OCI-LY3 (cell line): ENCODE measurements at regions not wholly inside any gene's neighbourhood (a gene's known extent, or its start where the extent isn't known, plus 50 kb on each side); places are given as distances from the start of the nearest gene placed in this dataset.

Source experiments
- H2AFZ ChIP-seq: fragments of 200-600, 300-600 bp; shearing (Covaris generic); 2 replicates; pipeline ENCODE4 v1.6.0; 2014; ENCODE audit warnings: antibody characterized with exemption, low read depth, low read length
- H3K27ac ChIP-seq: fragments of 200-600, 300-600 bp; sonication (generic); 2 replicates; pipeline ENCODE4 v1.5.1; 2014; ENCODE audit warnings: mild to moderate bottlenecking, low read length, moderate library complexity, mixed read lengths
- H3K27me3 ChIP-seq: fragments of 200-600, 300-600 bp; sonication (generic); 2 replicates; pipeline ENCODE4 v1.6.1; 2014; ENCODE audit warnings: low read depth, low read length, mixed read lengths
- H3K36me3 ChIP-seq: fragments of 200-600, 300-600 bp; sonication (generic); replicated peaks from 2 replicates; pipeline ENCODE3; 2014; ENCODE audit warnings: low read depth, low read length, mixed read lengths
- H3K4me1 ChIP-seq: fragments of 300-600, 200-600 bp; sonication (generic); 2 replicates; pipeline ENCODE4 v1.6.1; 2014; ENCODE audit warnings: low read length, mixed read lengths
- H3K4me2 ChIP-seq: fragments of 200-600, 300-600 bp; sonication (generic); 2 replicates; pipeline ENCODE4 v1.6.1; 2014; ENCODE audit warnings: low read length, mixed read lengths
- H3K4me3 ChIP-seq: fragments of 300-600, 200-600 bp; sonication (generic); 2 replicates; pipeline ENCODE4 v1.5.1; 2014; ENCODE audit warnings: antibody characterized with exemption, mild to moderate bottlenecking, low read length, moderate library complexity
- H3K79me2 ChIP-seq: fragments of 300-600, 200-600 bp; shearing (Covaris generic); 2 replicates; pipeline ENCODE4 v1.6.1; 2014; ENCODE audit warnings: mild to moderate bottlenecking, low read length, mixed read lengths
- H3K9ac ChIP-seq: fragments of 300-600, 200-600 bp; shearing (Covaris generic); 2 replicates; pipeline ENCODE4 v1.6.0; 2014; ENCODE audit warnings: mild to moderate bottlenecking, low read length, moderate library complexity
- H3K9me3 ChIP-seq: fragments of 200-600, 300-600 bp; shearing (Covaris generic); 2 replicates; pipeline ENCODE4 v1.6.1; 2014; ENCODE audit warnings: low read length, mixed read lengths; ENCODE audit not compliant: insufficient read depth
- H4K20me1 ChIP-seq: fragments of 200-600, 300-600 bp; sonication (generic); 2 replicates; pipeline ENCODE4 v1.6.1; 2016; ENCODE audit warnings: low read length, mixed read lengths; ENCODE audit not compliant: insufficient read depth
- EZH2phosphoT487 ChIP-seq: fragments of 200-600 bp; shearing (Covaris generic); IDR thresholded peaks from 2 replicates; pipeline ENCODE4 v1.6.1; 2018; ENCODE audit warnings: antibody characterized with exemption, mixed run types, low read depth
- TF ChIP-seq, protein P1 (sequence below): fragments of 200-600, 300-600 bp; sonication (generic); IDR thresholded peaks from 2 replicates; pipeline ENCODE4 v1.5.1; 2014; ENCODE audit warnings: antibody characterized with exemption, low read length, low read depth

DNA sequence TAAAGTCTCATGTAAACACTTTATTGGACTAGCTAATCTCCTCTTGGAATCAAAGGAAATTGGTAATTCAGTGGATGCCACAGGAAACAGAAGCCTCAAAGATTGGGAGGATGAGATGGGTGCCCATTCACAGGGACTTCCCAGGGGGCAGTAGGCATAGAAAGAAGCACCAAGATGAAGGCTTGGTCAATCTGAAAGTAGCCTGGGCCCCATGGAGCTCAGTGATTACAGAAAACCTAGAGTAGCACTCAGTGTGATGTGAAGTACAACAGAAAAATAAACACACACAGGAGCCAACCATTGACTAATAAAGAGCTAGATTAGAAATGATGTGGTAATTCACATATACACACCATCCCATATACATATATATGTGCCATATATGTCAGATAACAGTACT is 560.6 kb downstream of the TBC1D4 start:
- H3K27ac ChIP-seq, result no peak overlapping the region
- no peak overlapping the region for H2AFZ ChIP-seq
- H3K4me2 ChIP-seq, result no peak overlapping the region
- H3K79me2 ChIP-seq, result no peaks in the 10 kb centered on the region
- H3K27me3 ChIP-seq, result no peaks in the 10 kb centered on the region
- H3K4me3 ChIP-seq, result no peak overlapping the region
- no peaks in the 10 kb centered on the region for H3K4me1 ChIP-seq
- H3K9ac ChIP-seq, result no peak overlapping the region
- H4K20me1 ChIP-seq, result no peaks in the 10 kb centered on the region
- no peak for TF ChIP-seq EZH2phosphoT487
- TF ChIP-seq, protein P1, sequence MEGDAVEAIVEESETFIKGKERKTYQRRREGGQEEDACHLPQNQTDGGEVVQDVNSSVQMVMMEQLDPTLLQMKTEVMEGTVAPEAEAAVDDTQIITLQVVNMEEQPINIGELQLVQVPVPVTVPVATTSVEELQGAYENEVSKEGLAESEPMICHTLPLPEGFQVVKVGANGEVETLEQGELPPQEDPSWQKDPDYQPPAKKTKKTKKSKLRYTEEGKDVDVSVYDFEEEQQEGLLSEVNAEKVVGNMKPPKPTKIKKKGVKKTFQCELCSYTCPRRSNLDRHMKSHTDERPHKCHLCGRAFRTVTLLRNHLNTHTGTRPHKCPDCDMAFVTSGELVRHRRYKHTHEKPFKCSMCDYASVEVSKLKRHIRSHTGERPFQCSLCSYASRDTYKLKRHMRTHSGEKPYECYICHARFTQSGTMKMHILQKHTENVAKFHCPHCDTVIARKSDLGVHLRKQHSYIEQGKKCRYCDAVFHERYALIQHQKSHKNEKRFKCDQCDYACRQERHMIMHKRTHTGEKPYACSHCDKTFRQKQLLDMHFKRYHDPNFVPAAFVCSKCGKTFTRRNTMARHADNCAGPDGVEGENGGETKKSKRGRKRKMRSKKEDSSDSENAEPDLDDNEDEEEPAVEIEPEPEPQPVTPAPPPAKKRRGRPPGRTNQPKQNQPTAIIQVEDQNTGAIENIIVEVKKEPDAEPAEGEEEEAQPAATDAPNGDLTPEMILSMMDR, result no peak
- no peaks in the 10 kb centered on the region for H3K36me3 ChIP-seq
- H3K9me3 ChIP-seq, result peaks cover 7% of the 10 kb centered on the region; the same call in 1 of the 2 replicates

DNA sequence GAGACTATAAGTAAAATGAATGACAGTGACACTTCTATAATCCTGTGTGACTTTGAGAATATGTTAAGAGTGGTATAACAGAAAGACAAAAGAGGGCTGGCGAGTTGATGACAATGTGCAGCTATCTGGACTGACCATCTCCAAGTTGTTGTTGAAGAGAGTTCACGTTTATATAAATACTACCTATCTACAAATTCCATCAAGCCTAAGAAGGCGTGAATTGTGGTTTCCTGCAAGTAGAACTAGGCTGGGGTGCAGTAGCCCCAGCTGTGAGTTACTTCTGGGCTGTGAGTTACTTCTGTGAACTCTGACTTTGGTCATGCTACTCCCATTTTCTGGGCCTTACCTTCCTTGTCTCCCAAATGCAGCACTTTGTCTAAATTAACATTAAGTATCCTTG is 561.0 kb downstream of the TBC1D4 start:
- Histone ChIP-seq H3K79me2 (no peaks in the 10 kb centered on the region), H3K27ac (no peak overlapping the region), H2AFZ (no peak overlapping the region), H4K20me1 (no peaks in the 10 kb centered on the region), H3K9me3 (peaks cover 7% of the 10 kb centered on the region; the same call in 1 of the 2 replicates), H3K4me1 (no peaks in the 10 kb centered on the region), H3K9ac (no peak overlapping the region), H3K27me3 (no peaks in the 10 kb centered on the region), H3K36me3 (no peaks in the 10 kb centered on the region), H3K4me2 (no peak overlapping the region), H3K4me3 (no peak overlapping the region)
- TF ChIP-seq, protein P1, result no peak
- TF ChIP-seq EZH2phosphoT487, result no peak

DNA sequence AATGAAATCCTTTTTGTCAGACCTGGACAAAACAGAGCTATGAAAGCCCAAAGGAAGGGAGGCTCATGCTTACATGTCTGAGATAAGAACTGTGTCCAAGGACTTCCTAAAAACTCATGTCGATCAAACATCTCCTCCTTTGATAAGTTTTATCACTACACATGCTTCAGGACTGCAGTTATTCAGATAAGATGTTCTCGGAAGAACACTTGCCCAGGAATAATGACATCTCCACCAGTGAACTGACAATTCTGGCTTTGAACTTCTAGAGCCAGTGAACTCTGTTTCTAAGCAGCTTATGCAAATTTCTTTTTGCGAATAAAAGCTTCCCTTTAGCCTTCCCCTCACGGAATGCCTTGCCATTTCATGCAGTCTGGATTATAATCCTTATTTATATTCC is 561.6 kb downstream of the TBC1D4 start:
- Histone ChIP-seq H3K27me3 (no peaks in the 10 kb centered on the region), H3K4me3 (no peak overlapping the region), H2AFZ (no peak overlapping the region), H3K4me1 (no peaks in the 10 kb centered on the region), H3K4me2 (no peak overlapping the region), H3K9ac (no peak overlapping the region), H3K79me2 (no peaks in the 10 kb centered on the region), H4K20me1 (no peaks in the 10 kb centered on the region), H3K36me3 (no peaks in the 10 kb centered on the region), H3K9me3 (peaks cover 7% of the 10 kb centered on the region; the same call in 1 of the 2 replicates), H3K27ac (no peak overlapping the region)
- TF ChIP-seq, protein P1, result no peak
- TF ChIP-seq EZH2phosphoT487, result no peak

DNA sequence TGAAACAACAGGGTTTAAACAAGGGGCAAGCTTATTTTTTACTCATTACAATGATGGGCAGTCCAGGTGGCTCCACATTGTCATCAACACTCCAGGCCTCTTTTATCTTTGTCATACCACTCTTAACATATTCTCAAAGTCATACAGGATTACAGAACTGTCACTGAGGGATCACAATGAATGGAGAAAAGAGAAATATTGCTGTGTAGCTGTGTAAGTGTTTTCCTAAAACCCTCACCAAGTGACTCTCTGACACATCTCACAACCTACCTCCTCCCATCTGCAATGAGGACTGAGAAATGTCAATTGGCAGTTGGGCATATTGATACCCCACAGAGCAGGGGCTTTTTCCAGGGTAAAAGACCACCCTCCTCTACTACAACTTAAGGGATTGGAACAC is 562.1 kb downstream of the TBC1D4 start:
- peaks cover 7% of the 10 kb centered on the region; the same call in 1 of the 2 replicates for H3K9me3 ChIP-seq
- H3K4me2 ChIP-seq, result no peak overlapping the region
- no peak overlapping the region for H2AFZ ChIP-seq
- no peaks in the 10 kb centered on the region for H4K20me1 ChIP-seq
- H3K27me3 ChIP-seq, result no peaks in the 10 kb centered on the region
- no peak overlapping the region for H3K9ac ChIP-seq
- H3K27ac ChIP-seq, result no peak overlapping the region
- no peaks in the 10 kb centered on the region for H3K79me2 ChIP-seq
- H3K4me3 ChIP-seq, result no peak overlapping the region
- TF ChIP-seq, protein P1, result no peak
- no peak for TF ChIP-seq EZH2phosphoT487
- no peaks in the 10 kb centered on the region for H3K4me1 ChIP-seq
- H3K36me3 ChIP-seq, result no peaks in the 10 kb centered on the region
